AG04449 (cell line): ENCODE measurements at regions not wholly inside any gene's neighbourhood (a gene's known extent, or its start where the extent isn't known, plus 50 kb on each side); places are given as distances from the start of the nearest gene placed in this dataset.

Experiments
- CTCF ChIA-PET: fragments of 350-600 bp; formaldehyde crosslinking; extraction: SDS; loops from one replicate; lab custom pipeline; 2021; ENCODE audit warnings: antibody characterized with exemption; lab: Yijun Ruan, JAX
- POLR2A ChIA-PET: fragments of 400-600, 350-600 bp; formaldehyde crosslinking; extraction: SDS; loops from one replicate; lab custom pipeline; 2020; ENCODE audit warnings: antibody characterized with exemption, inconsistent platforms; lab: Yijun Ruan, JAX
- DNase-seq: peaks from one replicate; pipeline ENCODE4 v3.0.0-alpha.2; 2010; ENCODE audit warnings: low read depth, low spot score
- H3K4me3 ChIP-seq: 2 replicates; pipeline ENCODE4 v1.5.1; 2011; ENCODE audit warnings: low read depth, mild to moderate bottlenecking, control low read depth, low read length
- TF ChIP-seq, protein P1 (sequence below): IDR thresholded peaks from one replicate; pipeline ENCODE4 v1.5.1; 2011; ENCODE audit warnings: mild to moderate bottlenecking, moderate library complexity, low read length, control low read depth, inconsistent platforms; ENCODE audit not compliant: insufficient read depth; ENCODE audit errors: missing control alignments

GRCh38 chr1:214208460-214208859 is 72.5 kb upstream of the SMYD2 start:
- DNase-seq = no peak
- no peak overlapping the region for H3K4me3 ChIP-seq
- ChIA-PET POLR2A (no interaction called here), CTCF (interaction anchor here (1.2 to 5.5 kb wide), 5 partner anchors 16 to 429 kb away, joined by 3 to 91 read pairs (median 6); no protein-coding TSS in a partner anchor)
- TF ChIP-seq, protein P1, sequence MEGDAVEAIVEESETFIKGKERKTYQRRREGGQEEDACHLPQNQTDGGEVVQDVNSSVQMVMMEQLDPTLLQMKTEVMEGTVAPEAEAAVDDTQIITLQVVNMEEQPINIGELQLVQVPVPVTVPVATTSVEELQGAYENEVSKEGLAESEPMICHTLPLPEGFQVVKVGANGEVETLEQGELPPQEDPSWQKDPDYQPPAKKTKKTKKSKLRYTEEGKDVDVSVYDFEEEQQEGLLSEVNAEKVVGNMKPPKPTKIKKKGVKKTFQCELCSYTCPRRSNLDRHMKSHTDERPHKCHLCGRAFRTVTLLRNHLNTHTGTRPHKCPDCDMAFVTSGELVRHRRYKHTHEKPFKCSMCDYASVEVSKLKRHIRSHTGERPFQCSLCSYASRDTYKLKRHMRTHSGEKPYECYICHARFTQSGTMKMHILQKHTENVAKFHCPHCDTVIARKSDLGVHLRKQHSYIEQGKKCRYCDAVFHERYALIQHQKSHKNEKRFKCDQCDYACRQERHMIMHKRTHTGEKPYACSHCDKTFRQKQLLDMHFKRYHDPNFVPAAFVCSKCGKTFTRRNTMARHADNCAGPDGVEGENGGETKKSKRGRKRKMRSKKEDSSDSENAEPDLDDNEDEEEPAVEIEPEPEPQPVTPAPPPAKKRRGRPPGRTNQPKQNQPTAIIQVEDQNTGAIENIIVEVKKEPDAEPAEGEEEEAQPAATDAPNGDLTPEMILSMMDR = no peak

GRCh38 chr1:214209260-214209808 is 71.6 kb upstream of the SMYD2 start:
- H3K4me3 ChIP-seq = no peak overlapping the region
- no peak for DNase-seq
- TF ChIP-seq, protein P1 = no peak
- ChIA-PET POLR2A (no interaction called here), CTCF (interaction anchor here (0.9 to 5.5 kb wide), 8 partner anchors 10 to 428 kb away, joined by 3 to 91 read pairs (median 4); no protein-coding TSS in a partner anchor)

DNA sequence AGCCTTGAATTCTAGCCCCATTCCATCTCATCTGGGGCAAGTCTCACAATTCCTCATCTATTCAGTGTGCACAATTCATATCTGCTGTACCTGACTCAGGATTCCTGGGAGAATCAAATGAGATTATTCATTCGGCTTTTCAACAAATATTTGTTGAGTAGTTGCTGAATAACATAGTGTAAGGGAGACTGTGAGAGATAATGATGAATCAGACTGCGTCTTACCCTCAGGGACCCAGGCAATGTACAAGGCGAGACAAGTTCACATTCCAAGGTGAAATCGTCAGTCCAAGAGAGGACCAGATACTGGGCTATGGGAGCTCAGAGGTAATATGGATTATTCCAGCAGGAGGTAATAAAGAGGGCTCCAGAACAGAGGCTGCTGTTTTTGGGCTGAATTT is 67.8 kb upstream of the SMYD2 start:
- CTCF ChIA-PET = interaction anchor here (1.1 to 12.2 kb wide), 13 partner anchors 10 to 425 kb away, joined by 3 to 584 read pairs (median 13); no protein-coding TSS in a partner anchor

GRCh38 chr1:214214851-214215250 is 66.1 kb upstream of the SMYD2 start:
- TF ChIP-seq, protein P1 = no peak
- ChIA-PET CTCF (interaction anchor here (0.6 to 12.2 kb wide), 39 partner anchors 9 to 1316 kb away, joined by 3 to 584 read pairs (median 5); no protein-coding TSS in a partner anchor), POLR2A (interaction anchor here (1.2 kb wide), 1 partner anchor 117 kb away, joined by 4 read pairs; no protein-coding TSS in a partner anchor)
- no peak overlapping the region for H3K4me3 ChIP-seq
- DNase-seq = no peak

More for the DNA sequence above, 67.8 kb upstream of the SMYD2 start:
- H3K4me3 ChIP-seq = no peak overlapping the region
- POLR2A ChIA-PET = no interaction called here
- DNase-seq = no peak
- TF ChIP-seq, protein P1 = no peak

- no peak overlapping the region for H3K4me3 ChIP-seq
- CTCF ChIA-PET = interaction anchor here (3.0 to 12.2 kb wide), 4 partner anchors 21 to 422 kb away, joined by 10 to 584 read pairs (median 40); no protein-coding TSS in a partner anchor
- TF ChIP-seq, protein P1 = no peak
- no peak for DNase-seq
- POLR2A ChIA-PET = no interaction called here
Measured at GRCh38 chr1:214215583-214215982, 65.4 kb upstream of the SMYD2 start.

DNA sequence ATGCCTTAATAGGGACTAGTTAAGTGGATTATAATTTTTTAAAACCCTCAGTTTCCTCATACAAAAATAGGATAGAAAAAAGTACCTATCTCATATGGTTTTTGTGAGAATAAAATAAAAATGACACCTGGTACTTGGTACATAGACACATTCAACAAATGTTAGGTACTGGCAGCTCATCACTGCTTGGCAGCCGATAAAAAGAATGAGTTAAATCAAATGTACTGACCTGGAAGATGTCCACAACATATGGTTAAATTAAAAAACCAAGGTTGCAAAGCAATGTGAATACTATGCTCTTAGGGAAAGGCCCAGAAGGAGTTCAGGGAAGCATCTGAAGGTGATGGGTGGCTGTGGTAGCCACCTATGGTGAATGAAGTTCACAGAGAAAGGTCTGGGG is 64.9 kb upstream of the SMYD2 start:
- TF ChIP-seq, protein P1 = no peak
- ChIA-PET CTCF (interaction anchor here (1.0 to 12.2 kb wide), 4 partner anchors 11 to 422 kb away, joined by 6 to 584 read pairs (median 40); no protein-coding TSS in a partner anchor), POLR2A (no interaction called here)
- H3K4me3 ChIP-seq = no peak overlapping the region
- no peak for DNase-seq
